ENCODE measurements at regions not wholly inside any gene's neighbourhood (a gene's known extent, or its start where the extent isn't known, plus 50 kb on each side); places are given as distances from the start of the nearest gene placed in this dataset.

GRCh38 chr2:82428251-82428650 lies 2030.8 kb downstream of the SUCLG1 start:
- 81% methylated on average over 2 of the region's 2 CpGs for WGBS (ENCODE audit: insufficient coverage)
- ATAC-seq: no peak
- Mint-ChIP-seq H3K27me3 (ENCODE audit: low read depth in 2 of 2) (no peaks in the 10 kb centered on the region), H3K36me3 (no peaks in the 10 kb centered on the region), H3K27ac (no peak overlapping the region), H3K4me1 (no peaks in the 10 kb centered on the region), H3K4me3 (no peak overlapping the region), H3K9me3 (peaks cover 10 to 18% of the 10 kb centered on the region in 2 donors)
- H3K9me3 ChIP-seq (ENCODE audit: control insufficient read depth, insufficient read depth, low read length): no peaks in the 10 kb centered on the region
- no peaks in the 10 kb centered on the region for H3K36me3 ChIP-seq (ENCODE audit: control insufficient read depth, insufficient read depth, low read length)
- no peak overlapping the region for H3K27ac ChIP-seq (ENCODE audit: low read length)
- no peak overlapping the region for H3K4me3 ChIP-seq (ENCODE audit: low read length)
- DNase-seq: no peak
- no peak for TF ChIP-seq CTCF (IDR thresholded peaks at IDR 0.05)
- intact Hi-C loops (cut with micrococcal nuclease): no loop called here
- no peaks in the 10 kb centered on the region for H3K27me3 ChIP-seq (ENCODE audit: control insufficient read depth, insufficient read depth, low read length)
- H3K4me1 ChIP-seq (ENCODE audit: control insufficient read depth, insufficient read depth, low read length): no peaks in the 10 kb centered on the region

- no CpG with 5 or more reads among the region's 3 CpGs for WGBS (ENCODE audit: insufficient coverage)
- DNase-seq: no peak
- Mint-ChIP-seq H3K36me3 (peaks cover 5% of the 10 kb centered on the region), H3K4me3 (no peak overlapping the region), H3K27me3 (ENCODE audit: low read depth in 2 of 2) (no peaks in the 10 kb centered on the region), H3K9me3 (peaks cover 10 to 18% of the 10 kb centered on the region in 2 donors), H3K27ac (no peak overlapping the region), H3K4me1 (no peaks in the 10 kb centered on the region)
- no peaks in the 10 kb centered on the region for H3K27me3 ChIP-seq (ENCODE audit: control insufficient read depth, insufficient read depth, low read length)
- no peak for TF ChIP-seq CTCF (IDR thresholded peaks at IDR 0.05)
- intact Hi-C loops (cut with micrococcal nuclease): no loop called here
- H3K27ac ChIP-seq (ENCODE audit: low read length): no peak overlapping the region
- H3K4me1 ChIP-seq (ENCODE audit: control insufficient read depth, insufficient read depth, low read length): no peaks in the 10 kb centered on the region
- ATAC-seq: no peak
- peaks cover 5% of the 10 kb centered on the region for H3K9me3 ChIP-seq (ENCODE audit: control insufficient read depth, insufficient read depth, low read length)
- H3K4me3 ChIP-seq (ENCODE audit: low read length): no peak overlapping the region
- H3K36me3 ChIP-seq (ENCODE audit: control insufficient read depth, insufficient read depth, low read length): no peaks in the 10 kb centered on the region
These were observed 2047.1 kb downstream of the SUCLG1 start for GRCh38 chr2:82412021-82412420.

- Mint-ChIP-seq H3K27me3 (ENCODE audit: low read depth in 2 of 2) (no peaks in the 10 kb centered on the region), H3K9me3 (peaks cover 8 to 15% of the 10 kb centered on the region in 2 donors), H3K4me1 (no peaks in the 10 kb centered on the region), H3K36me3 (no peaks in the 10 kb centered on the region), H3K27ac (no peak overlapping the region), H3K4me3 (no peak overlapping the region)
- WGBS (ENCODE audit: insufficient coverage): 79% methylated on average over 2 of the region's 3 CpGs
- Histone ChIP-seq H3K4me1 (ENCODE audit: control insufficient read depth, insufficient read depth, low read length) (no peaks in the 10 kb centered on the region), H3K27me3 (ENCODE audit: control insufficient read depth, insufficient read depth, low read length) (no peaks in the 10 kb centered on the region), H3K4me3 (ENCODE audit: low read length) (no peak overlapping the region), H3K27ac (ENCODE audit: low read length) (no peak overlapping the region), H3K9me3 (ENCODE audit: control insufficient read depth, insufficient read depth, low read length) (peaks cover 5% of the 10 kb centered on the region), H3K36me3 (ENCODE audit: control insufficient read depth, insufficient read depth, low read length) (no peaks in the 10 kb centered on the region)
- no peak for TF ChIP-seq CTCF (IDR thresholded peaks at IDR 0.05)
- no peak for DNase-seq
- ATAC-seq: no peak
- intact Hi-C loops (cut with micrococcal nuclease): no loop called here
These were observed 2048.0 kb downstream of the SUCLG1 start for GRCh38 chr2:82411071-82411470.

- TF ChIP-seq CTCF (IDR thresholded peaks at IDR 0.05): no peak
- Mint-ChIP-seq H3K27me3 (ENCODE audit: low read depth in 2 of 2) (no peaks in the 10 kb centered on the region), H3K4me3 (no peak overlapping the region), H3K36me3 (peaks cover 6% of the 10 kb centered on the region), H3K9me3 (peaks cover 4 to 29% of the 10 kb centered on the region in 2 donors), H3K4me1 (no peaks in the 10 kb centered on the region), H3K27ac (no peak overlapping the region)
- H3K27me3 ChIP-seq (ENCODE audit: control insufficient read depth, insufficient read depth, low read length): no peaks in the 10 kb centered on the region
- no peak overlapping the region for H3K27ac ChIP-seq (ENCODE audit: low read length)
- no peaks in the 10 kb centered on the region for H3K4me1 ChIP-seq (ENCODE audit: control insufficient read depth, insufficient read depth, low read length)
- peaks cover 5% of the 10 kb centered on the region for H3K9me3 ChIP-seq (ENCODE audit: control insufficient read depth, insufficient read depth, low read length)
- H3K4me3 ChIP-seq (ENCODE audit: low read length): no peak overlapping the region
- intact Hi-C loops (cut with micrococcal nuclease): no loop called here
- DNase-seq (no peak), ATAC-seq (no peak)
- WGBS (ENCODE audit: insufficient coverage): 81% methylated on average over 10 of the region's 10 CpGs
- no peaks in the 10 kb centered on the region for H3K36me3 ChIP-seq (ENCODE audit: control insufficient read depth, insufficient read depth, low read length)
These were observed 2063.5 kb downstream of the SUCLG1 start for GRCh38 chr2:82395531-82395930.

Measured in natural killer cell (primary cell).